Hepatocyte (in vitro differentiated cells): ENCODE measurements at regions not wholly inside any gene's neighbourhood (a gene's known extent, or its start where the extent isn't known, plus 50 kb on each side); places are given as distances from the start of the nearest gene placed in this dataset.

Experiments
- DNase-seq: peaks from one replicate; pipeline ENCODE4 v3.0.0-alpha.2; 2016; ENCODE audit warnings: low spot score
- H2AFZ ChIP-seq: fragments of 200-600 bp; sonication (generic); 2 replicates; pipeline ENCODE4 v1.6.0; 2016; ENCODE audit warnings: antibody characterized with exemption, mild to moderate bottlenecking
- H3K27ac ChIP-seq: fragments of 200-600 bp; sonication (generic); 2 replicates; pipeline ENCODE4 v1.5.1; 2016; ENCODE audit warnings: mild to moderate bottlenecking
- H3K27me3 ChIP-seq: fragments of 200-600 bp; sonication (generic); 2 replicates; pipeline ENCODE4 v1.6.1; 2016
- H3K36me3 ChIP-seq: fragments of 200-600 bp; sonication (generic); replicated peaks from 2 replicates; pipeline ENCODE4 v1.5.1; 2016; ENCODE audit warnings: low read depth; ENCODE audit not compliant: insufficient read depth
- H3K4me1 ChIP-seq: fragments of 200-600 bp; sonication (generic); 2 replicates; pipeline ENCODE4 v1.5.1; 2016; ENCODE audit warnings: mild to moderate bottlenecking, moderate library complexity; ENCODE audit not compliant: insufficient read depth
- H3K4me2 ChIP-seq: fragments of 200-600 bp; sonication (generic); 2 replicates; pipeline ENCODE4 v1.6.0; 2016
- H3K4me3 ChIP-seq: fragments of 200-600 bp; sonication (generic); 2 replicates; pipeline ENCODE4 v1.5.1; 2016; ENCODE audit warnings: mild to moderate bottlenecking
- H3K79me2 ChIP-seq: fragments of 200-600 bp; sonication (generic); 2 replicates; pipeline ENCODE4 v1.6.0; 2017; ENCODE audit warnings: mild to moderate bottlenecking
- H3K9me2 ChIP-seq: fragments of 200-600 bp; sonication (generic); replicated peaks from 2 replicates; pipeline ENCODE4 v1.6.0; 2017; ENCODE audit warnings: mild to moderate bottlenecking; ENCODE audit not compliant: insufficient read depth
- H3K9me3 ChIP-seq: fragments of 200-600 bp; sonication (generic); 2 replicates; pipeline ENCODE4 v1.5.1; 2016; ENCODE audit warnings: low read depth, mild to moderate bottlenecking
- H4K20me1 ChIP-seq: fragments of 200-600 bp; sonication (generic); 2 replicates; pipeline ENCODE4 v1.6.0; 2016; ENCODE audit warnings: mild to moderate bottlenecking; ENCODE audit not compliant: insufficient read depth, poor library complexity, severe bottlenecking
- EZH2 ChIP-seq: fragments of 200-600 bp; sonication (generic); IDR thresholded peaks from 2 replicates; pipeline ENCODE4 v1.6.1; 2016; ENCODE audit warnings: antibody characterized with exemption, mild to moderate bottlenecking, borderline replicate concordance
- EZH2phosphoT487 ChIP-seq: fragments of 200-600 bp; sonication (generic); IDR thresholded peaks from one replicate; pipeline ENCODE4 v1.6.1; 2018; ENCODE audit warnings: antibody characterized with exemption, mild to moderate bottlenecking, low read depth, moderate library complexity; ENCODE audit not compliant: unreplicated experiment, severe bottlenecking
- WGBS: methylation state at CpG from one replicate; pipeline ENCODE4 v1.1.6; 2016; ENCODE audit warnings: low lambda C conversion rate; ENCODE audit errors: missing lambda C conversion rate; 5-methylcytosine and 5-hydroxymethylcytosine counted together
- TF ChIP-seq, protein P1 (sequence below): fragments of 200-600 bp; sonication (generic); IDR thresholded peaks from 2 replicates; pipeline ENCODE4 v1.5.1; 2016; ENCODE audit warnings: antibody characterized with exemption, mild to moderate bottlenecking; ENCODE audit not compliant: poor library complexity

DNA sequence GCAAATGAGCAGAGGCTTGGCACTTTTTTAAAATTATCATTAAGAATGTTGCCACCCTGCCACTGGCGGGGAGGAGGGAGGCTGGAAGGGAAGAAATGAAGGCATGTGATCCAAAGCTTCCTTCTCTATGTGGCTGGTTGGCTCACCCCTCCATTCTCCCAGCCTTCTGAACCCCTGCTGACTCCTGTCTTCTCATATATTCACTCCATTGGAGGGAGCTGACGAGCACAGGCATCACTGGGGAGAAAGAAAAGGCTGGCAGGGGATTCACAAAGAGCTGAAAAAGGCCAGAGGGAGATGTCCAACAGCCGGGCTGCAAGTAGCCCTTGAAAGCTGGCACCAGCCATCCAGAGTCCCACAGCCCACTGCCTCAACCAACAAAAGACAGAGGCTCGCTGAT lies 495.6 kb downstream of the BCOR start:
- Histone ChIP-seq H3K4me1 (no peaks in the 10 kb centered on the region), H3K9me3 (no peaks in the 10 kb centered on the region)

DNA sequence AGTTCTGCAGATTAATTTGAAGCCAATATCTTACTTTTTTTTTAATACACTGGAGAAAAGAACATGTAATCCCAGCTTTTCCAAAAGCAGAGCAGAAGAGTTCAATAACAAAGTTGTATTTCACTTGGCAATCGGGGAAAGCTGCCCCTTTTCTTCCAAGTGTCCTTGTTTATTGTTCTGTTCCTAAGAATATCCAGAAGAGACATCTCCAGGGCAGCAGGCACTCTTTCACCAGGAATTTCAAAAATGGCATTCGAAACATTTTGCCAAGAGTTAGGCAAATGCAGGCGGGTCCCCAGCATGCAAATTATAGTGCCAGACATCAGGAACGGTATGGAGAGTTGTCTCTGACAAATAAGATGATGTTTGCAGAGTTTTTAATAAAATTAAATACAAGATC lies 494.5 kb downstream of the BCOR start:
- H3K36me3 ChIP-seq = no peaks in the 10 kb centered on the region
- no peak for DNase-seq
- no peak overlapping the region for H3K4me2 ChIP-seq
- H3K27me3 ChIP-seq = no peaks in the 10 kb centered on the region
- no peak overlapping the region for H2AFZ ChIP-seq
- no peaks in the 10 kb centered on the region for H3K9me2 ChIP-seq
- no peak overlapping the region for H3K27ac ChIP-seq
- 60% methylated on average over 4 of the region's 4 CpGs for WGBS
- no peaks in the 10 kb centered on the region for H3K79me2 ChIP-seq
- H3K9me3 ChIP-seq = no peaks in the 10 kb centered on the region
- no peak overlapping the region for H3K4me3 ChIP-seq
- no peak for TF ChIP-seq EZH2
- TF ChIP-seq EZH2phosphoT487 = no peak
- TF ChIP-seq, protein P1, sequence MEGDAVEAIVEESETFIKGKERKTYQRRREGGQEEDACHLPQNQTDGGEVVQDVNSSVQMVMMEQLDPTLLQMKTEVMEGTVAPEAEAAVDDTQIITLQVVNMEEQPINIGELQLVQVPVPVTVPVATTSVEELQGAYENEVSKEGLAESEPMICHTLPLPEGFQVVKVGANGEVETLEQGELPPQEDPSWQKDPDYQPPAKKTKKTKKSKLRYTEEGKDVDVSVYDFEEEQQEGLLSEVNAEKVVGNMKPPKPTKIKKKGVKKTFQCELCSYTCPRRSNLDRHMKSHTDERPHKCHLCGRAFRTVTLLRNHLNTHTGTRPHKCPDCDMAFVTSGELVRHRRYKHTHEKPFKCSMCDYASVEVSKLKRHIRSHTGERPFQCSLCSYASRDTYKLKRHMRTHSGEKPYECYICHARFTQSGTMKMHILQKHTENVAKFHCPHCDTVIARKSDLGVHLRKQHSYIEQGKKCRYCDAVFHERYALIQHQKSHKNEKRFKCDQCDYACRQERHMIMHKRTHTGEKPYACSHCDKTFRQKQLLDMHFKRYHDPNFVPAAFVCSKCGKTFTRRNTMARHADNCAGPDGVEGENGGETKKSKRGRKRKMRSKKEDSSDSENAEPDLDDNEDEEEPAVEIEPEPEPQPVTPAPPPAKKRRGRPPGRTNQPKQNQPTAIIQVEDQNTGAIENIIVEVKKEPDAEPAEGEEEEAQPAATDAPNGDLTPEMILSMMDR = no peak
- H4K20me1 ChIP-seq = no peaks in the 10 kb centered on the region
- no peaks in the 10 kb centered on the region for H3K4me1 ChIP-seq

More for the DNA sequence above, 495.6 kb downstream of the BCOR start:
- Histone ChIP-seq H3K4me3 (no peak overlapping the region), H3K4me2 (no peak overlapping the region), H3K27me3 (no peaks in the 10 kb centered on the region), H3K79me2 (no peaks in the 10 kb centered on the region), H2AFZ (no peak overlapping the region), H4K20me1 (no peaks in the 10 kb centered on the region), H3K36me3 (no peaks in the 10 kb centered on the region), H3K27ac (no peak overlapping the region), H3K9me2 (no peaks in the 10 kb centered on the region)
- DNase-seq = no peak
- 89% methylated on average over 4 of the region's 4 CpGs for WGBS
- TF ChIP-seq EZH2phosphoT487 = no peak
- TF ChIP-seq EZH2 = no peak
- TF ChIP-seq, protein P1 = no peak

DNA sequence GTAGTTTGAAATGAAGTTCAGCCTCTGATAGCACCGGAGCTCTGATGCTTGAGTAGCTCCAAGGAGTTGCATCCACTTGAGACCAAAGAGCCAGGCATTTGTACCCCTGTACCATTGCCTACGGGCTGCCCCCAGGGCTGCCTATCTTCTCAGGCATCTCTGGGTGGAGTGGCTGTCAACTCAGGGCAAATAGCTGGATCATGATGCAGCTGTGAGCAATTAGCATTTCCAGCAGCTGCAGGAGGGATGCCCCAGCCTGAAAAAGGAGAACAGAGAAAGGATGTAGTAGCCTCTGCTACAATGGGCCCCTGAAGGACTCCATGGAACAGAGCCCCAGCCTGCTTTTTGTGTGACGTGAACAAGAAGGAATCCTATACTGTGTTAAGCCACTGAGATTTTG lies 492.6 kb downstream of the BCOR start:
- Histone ChIP-seq H4K20me1 (no peaks in the 10 kb centered on the region), H2AFZ (no peak overlapping the region), H3K4me3 (no peak overlapping the region), H3K79me2 (no peaks in the 10 kb centered on the region), H3K27me3 (no peaks in the 10 kb centered on the region), H3K4me1 (no peaks in the 10 kb centered on the region), H3K9me3 (no peaks in the 10 kb centered on the region), H3K9me2 (no peaks in the 10 kb centered on the region), H3K36me3 (no peaks in the 10 kb centered on the region), H3K27ac (no peak overlapping the region), H3K4me2 (no peak overlapping the region)
- DNase-seq = no peak
- 57% methylated on average over 3 of the region's 3 CpGs for WGBS
- TF ChIP-seq EZH2 = no peak
- TF ChIP-seq, protein P1 = no peak
- no peak for TF ChIP-seq EZH2phosphoT487

DNA sequence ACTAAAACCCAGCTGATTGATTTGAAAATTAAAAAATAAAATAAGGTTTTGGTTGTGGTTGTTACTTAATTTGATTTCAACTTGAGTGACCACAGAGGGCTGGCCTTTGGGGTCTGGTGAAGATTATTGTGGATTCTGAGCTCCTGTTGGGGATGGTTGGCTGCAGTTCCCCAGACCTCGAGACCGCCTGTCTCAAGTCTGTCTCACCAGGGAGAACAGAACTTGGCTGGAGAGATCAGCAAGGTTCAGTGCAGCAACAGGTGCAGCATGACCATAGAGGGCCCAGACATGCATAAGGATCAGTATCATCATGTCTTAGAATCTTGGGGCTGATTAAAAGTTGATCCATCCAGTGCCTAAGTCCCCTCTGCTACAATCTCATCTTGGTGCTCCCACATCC lies 491.9 kb downstream of the BCOR start:
- no peaks in the 10 kb centered on the region for H3K9me3 ChIP-seq
- TF ChIP-seq EZH2phosphoT487 (no peak), EZH2 (no peak)
- TF ChIP-seq, protein P1 = no peak
- 100% methylated on average over 2 of the region's 2 CpGs for WGBS

More for the DNA sequence above, 491.9 kb downstream of the BCOR start:
- no peak overlapping the region for H3K27ac ChIP-seq
- H3K4me1 ChIP-seq = no peaks in the 10 kb centered on the region
- DNase-seq = no peak
- no peak overlapping the region for H3K4me2 ChIP-seq
- H3K9me2 ChIP-seq = no peaks in the 10 kb centered on the region
- no peak overlapping the region for H3K4me3 ChIP-seq
- H2AFZ ChIP-seq = no peak overlapping the region
- H3K36me3 ChIP-seq = no peaks in the 10 kb centered on the region
- H3K79me2 ChIP-seq = no peaks in the 10 kb centered on the region
- H3K27me3 ChIP-seq = no peaks in the 10 kb centered on the region
- no peaks in the 10 kb centered on the region for H4K20me1 ChIP-seq
